Fibroblast of lung (primary cell): ENCODE measurements at regions not wholly inside any gene's neighbourhood (a gene's known extent, or its start where the extent isn't known, plus 50 kb on each side); places are given as distances from the start of the nearest gene placed in this dataset.

ENCODE experiments used
- CTCF ChIP-seq, 2 donors: IDR thresholded peaks in 1 of 2; conservative IDR thresholded peaks in 1 of 2; 1 replicate in 1 of 2; 2 replicates in 1 of 2; pipeline ENCODE4 v1.5.1; 2011 to 2012; ENCODE audit warnings: low read length in 2 of 2, control low read depth in 1 of 2, inconsistent platforms in 1 of 2, low read depth in 1 of 2, mild to moderate bottlenecking in 1 of 2
- EZH2 ChIP-seq: IDR thresholded peaks from 2 replicates; pipeline ENCODE4 v1.5.1; 2012; ENCODE audit warnings: low read length, control low read depth, mild to moderate bottlenecking; ENCODE audit errors: missing control alignments

DNA sequence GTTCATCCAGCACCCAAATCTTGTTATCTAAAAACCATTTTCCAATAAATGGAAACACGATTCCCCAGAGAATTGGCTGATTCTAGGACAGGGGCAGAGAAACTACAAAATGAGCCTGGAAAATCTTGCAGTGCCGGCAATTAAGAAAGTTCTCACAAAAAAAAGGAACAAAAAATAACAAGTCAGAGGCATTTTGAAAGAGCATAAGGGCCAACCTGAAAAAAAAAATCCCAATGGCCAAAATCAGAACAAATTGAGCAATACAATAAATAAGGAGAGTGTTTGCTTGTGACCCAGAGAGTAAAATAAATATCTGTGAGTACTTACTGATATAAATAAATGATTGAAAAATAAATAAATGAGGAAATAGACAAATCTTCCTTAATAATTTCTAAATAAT lies 55.1 kb upstream of the S1PR3 start:
- TF ChIP-seq EZH2, result no peak
- TF ChIP-seq CTCF (conservative IDR thresholded peaks at IDR 0.05 in 1 of 2, IDR thresholded peaks at IDR 0.05 in 1 of 2; ENCODE audit: low read depth in 1 of 2, low read length in 2 of 2), result no peak
